Fibroblast of the conjunctiva (primary cell): ENCODE measurements at regions not wholly inside any gene's neighbourhood (a gene's known extent, or its start where the extent isn't known, plus 50 kb on each side); places are given as distances from the start of the nearest gene placed in this dataset.
"Not testable (repeated sequence)": the region's sequence is repeated elsewhere in the genome, so short reads cannot be mapped to it uniquely, and the experiment has no call there.

Experiments used
- DNase-seq: peaks from one replicate; pipeline ENCODE4 v3.0.0-alpha.2; 2010; ENCODE audit warnings: low read depth

GRCh38 chr3:66633402-66634381, 132.9 kb upstream of the LRIG1 start:
- DNase-seq, result no peak

- no peak for DNase-seq
Observed at GRCh38 chr3:66638717-66639116, 137.9 kb upstream of the LRIG1 start.

GRCh38 chr3:66639809-66640356, 139.1 kb upstream of the LRIG1 start:
- DNase-seq, result no peak

- DNase-seq, result no peak
Observed at GRCh38 chr3:66642019-66642418, 141.2 kb upstream of the LRIG1 start.

GRCh38 chr3:66642484-66642883, 141.7 kb upstream of the LRIG1 start:
- no peak for DNase-seq

- DNase-seq, result no peak
Observed at GRCh38 chr3:66644549-66644948, 143.7 kb upstream of the LRIG1 start.

GRCh38 chr3:66648975-66649374, 148.2 kb upstream of the LRIG1 start:
- DNase-seq, result no peak

GRCh38 chr3:66651520-66651919, 150.7 kb upstream of the LRIG1 start:
- not testable (repeated sequence) for DNase-seq

- not testable (repeated sequence) for DNase-seq
Observed at GRCh38 chr3:66652100-66652499, 151.3 kb upstream of the LRIG1 start.

- no peak for DNase-seq
Observed at GRCh38 chr3:66655044-66655443, 154.2 kb upstream of the LRIG1 start.

GRCh38 chr3:66655671-66656070, 154.8 kb upstream of the LRIG1 start:
- DNase-seq, result no peak

- DNase-seq, result no peak
Observed at GRCh38 chr3:66656609-66657008, 155.8 kb upstream of the LRIG1 start.

GRCh38 chr3:66659056-66659455, 158.2 kb upstream of the LRIG1 start:
- no peak for DNase-seq

- DNase-seq, result no peak
Observed at GRCh38 chr3:66661628-66662027, 160.8 kb upstream of the LRIG1 start.

- no peak for DNase-seq
Observed at GRCh38 chr3:66662894-66663293, 162.1 kb upstream of the LRIG1 start.

- DNase-seq, result no peak
Observed at GRCh38 chr3:66665021-66665695, 164.3 kb upstream of the LRIG1 start.

- DNase-seq, result no peak
Observed at GRCh38 chr3:66666362-66666761, 165.5 kb upstream of the LRIG1 start.

GRCh38 chr3:66667263-66667662, 166.4 kb upstream of the LRIG1 start:
- no peak for DNase-seq

GRCh38 chr3:66671291-66671690, 170.5 kb upstream of the LRIG1 start:
- DNase-seq, result no peak

GRCh38 chr3:66672830-66673229, 172.0 kb upstream of the LRIG1 start:
- DNase-seq, result no peak

GRCh38 chr3:66673293-66673692, 172.5 kb upstream of the LRIG1 start:
- no peak for DNase-seq

GRCh38 chr3:66675366-66675765, 174.5 kb upstream of the LRIG1 start:
- no peak for DNase-seq
